Astrocyte of the spinal cord (primary cell): ENCODE measurements at regions not wholly inside any gene's neighbourhood (a gene's known extent, or its start where the extent isn't known, plus 50 kb on each side); places are given as distances from the start of the nearest gene placed in this dataset.

Source experiments
- DNase-seq: peaks from one replicate; pipeline ENCODE4 v3.0.0; 2011; ENCODE audit warnings: low read depth, low spot score
- H3K4me3 ChIP-seq: 2 replicates; pipeline ENCODE4 v1.5.1; 2011; ENCODE audit warnings: low read depth, mild to moderate bottlenecking, low read length, moderate library complexity
- in situ Hi-C: cut with HindIII; loops from 2 replicates; pipeline ENCODE4 v1.10.0; 2017; ENCODE audit warnings: low sequenced_read_pairs
- TF ChIP-seq, protein P1 (sequence below): IDR thresholded peaks from 2 replicates; pipeline ENCODE4 v1.5.1; 2012; ENCODE audit warnings: low read depth, mild to moderate bottlenecking, low read length, inconsistent platforms

DNA sequence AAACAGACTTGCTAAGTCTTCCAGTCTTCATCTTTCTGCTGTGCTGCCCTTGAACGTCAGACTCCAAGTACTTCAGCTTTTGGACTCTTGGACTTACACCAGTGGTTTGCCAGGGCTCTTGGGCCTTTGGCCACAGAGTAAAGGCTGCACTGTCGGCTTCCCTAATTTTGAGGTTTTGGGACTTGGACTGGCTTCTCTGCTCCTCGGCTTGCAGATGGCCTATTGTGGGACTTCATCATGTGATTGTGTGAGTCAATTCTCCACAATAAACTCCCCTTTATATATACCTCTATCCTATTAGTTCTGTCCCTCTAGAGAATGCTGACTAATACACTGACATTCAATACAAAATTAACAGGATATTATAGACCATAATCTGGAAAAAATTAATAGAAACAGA is 628.1 kb downstream of the PLPP3 start:
- H3K4me3 ChIP-seq: no peak overlapping the region
- in situ Hi-C loops: no loop called here
- TF ChIP-seq, protein P1, sequence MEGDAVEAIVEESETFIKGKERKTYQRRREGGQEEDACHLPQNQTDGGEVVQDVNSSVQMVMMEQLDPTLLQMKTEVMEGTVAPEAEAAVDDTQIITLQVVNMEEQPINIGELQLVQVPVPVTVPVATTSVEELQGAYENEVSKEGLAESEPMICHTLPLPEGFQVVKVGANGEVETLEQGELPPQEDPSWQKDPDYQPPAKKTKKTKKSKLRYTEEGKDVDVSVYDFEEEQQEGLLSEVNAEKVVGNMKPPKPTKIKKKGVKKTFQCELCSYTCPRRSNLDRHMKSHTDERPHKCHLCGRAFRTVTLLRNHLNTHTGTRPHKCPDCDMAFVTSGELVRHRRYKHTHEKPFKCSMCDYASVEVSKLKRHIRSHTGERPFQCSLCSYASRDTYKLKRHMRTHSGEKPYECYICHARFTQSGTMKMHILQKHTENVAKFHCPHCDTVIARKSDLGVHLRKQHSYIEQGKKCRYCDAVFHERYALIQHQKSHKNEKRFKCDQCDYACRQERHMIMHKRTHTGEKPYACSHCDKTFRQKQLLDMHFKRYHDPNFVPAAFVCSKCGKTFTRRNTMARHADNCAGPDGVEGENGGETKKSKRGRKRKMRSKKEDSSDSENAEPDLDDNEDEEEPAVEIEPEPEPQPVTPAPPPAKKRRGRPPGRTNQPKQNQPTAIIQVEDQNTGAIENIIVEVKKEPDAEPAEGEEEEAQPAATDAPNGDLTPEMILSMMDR: no peak
- DNase-seq: no peak

DNA sequence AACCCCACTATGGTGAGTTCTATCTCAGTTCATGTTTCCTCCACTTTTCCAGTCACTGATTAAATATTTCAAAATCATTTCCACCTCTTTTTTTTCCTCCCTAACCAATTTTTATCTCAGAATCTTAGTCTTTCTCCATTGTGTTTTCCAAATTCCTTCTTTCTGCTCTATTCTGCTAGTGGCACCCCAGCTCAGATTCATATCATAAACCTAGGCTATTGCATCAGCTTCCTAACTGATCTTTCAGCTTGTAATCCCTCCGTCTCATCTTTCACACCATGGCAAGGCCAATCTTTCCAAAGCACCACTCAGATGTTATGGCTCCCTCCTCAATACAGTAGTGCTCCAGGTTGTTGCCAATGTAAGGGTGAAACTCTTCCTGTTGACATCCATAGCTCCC is 631.9 kb downstream of the PLPP3 start:
- no peak overlapping the region for H3K4me3 ChIP-seq
- no peak for DNase-seq
- in situ Hi-C loops: no loop called here
- TF ChIP-seq, protein P1: no peak

DNA sequence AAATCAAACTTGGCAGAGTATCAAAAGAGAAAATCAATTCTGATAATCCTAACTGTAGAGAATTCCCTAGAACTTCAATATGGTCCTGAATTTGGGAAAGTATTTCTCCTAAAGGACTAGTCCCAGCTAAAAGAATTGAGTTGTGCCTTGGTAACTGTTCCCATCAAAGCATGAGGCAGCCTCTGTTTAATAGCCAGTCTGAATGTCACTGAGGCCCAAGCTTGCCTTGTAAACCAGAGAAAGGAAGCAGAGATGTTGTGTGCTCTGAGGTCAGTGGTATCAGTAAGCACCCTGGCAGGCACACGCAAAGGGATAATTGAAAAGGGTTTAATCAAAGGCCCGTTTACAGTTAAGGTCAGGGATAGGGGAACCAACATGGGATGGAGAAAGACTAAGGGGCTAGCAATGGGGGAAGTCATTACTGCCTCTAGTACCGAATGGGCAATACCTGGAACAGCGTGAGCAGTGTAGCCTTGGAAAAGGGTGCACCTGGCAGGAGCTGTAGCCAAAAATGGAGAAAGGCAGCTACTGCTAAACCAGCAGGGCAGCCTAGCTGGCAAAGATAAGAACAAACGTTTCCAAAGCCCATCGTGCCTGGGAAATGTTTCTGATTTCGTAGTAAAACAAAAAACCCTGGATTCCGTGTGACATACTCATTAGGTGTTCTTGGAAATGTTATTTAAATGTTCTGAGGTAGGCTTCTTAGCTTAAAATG is 635.5 kb downstream of the PLPP3 start:
- in situ Hi-C loops: no loop called here
- TF ChIP-seq, protein P1: no peak

DNA sequence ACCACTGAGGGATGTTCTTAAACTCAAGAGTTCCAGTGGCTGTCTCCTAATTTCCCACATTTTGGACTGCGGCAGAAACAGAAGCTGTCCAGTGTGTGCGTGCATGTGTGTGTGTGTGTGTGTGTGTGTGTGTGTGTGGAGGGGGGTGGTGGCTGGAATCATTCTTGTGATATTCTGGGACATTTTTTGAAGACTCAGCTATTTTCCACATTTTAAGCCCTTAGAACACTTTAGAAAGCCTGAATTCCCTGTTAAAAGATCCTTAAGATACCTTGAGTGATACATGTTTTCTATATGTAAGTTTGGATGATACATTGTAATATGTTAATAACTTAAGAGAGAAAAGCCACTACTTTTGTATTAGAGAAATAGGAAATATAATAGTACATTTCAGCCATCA is 636.4 kb downstream of the PLPP3 start:
- no peak overlapping the region for H3K4me3 ChIP-seq
- DNase-seq: no peak
- TF ChIP-seq, protein P1: no peak
- in situ Hi-C loops: no loop called here

More for the DNA sequence above, 635.5 kb downstream of the PLPP3 start:
- no peak overlapping the region for H3K4me3 ChIP-seq
- no peak for DNase-seq

DNA sequence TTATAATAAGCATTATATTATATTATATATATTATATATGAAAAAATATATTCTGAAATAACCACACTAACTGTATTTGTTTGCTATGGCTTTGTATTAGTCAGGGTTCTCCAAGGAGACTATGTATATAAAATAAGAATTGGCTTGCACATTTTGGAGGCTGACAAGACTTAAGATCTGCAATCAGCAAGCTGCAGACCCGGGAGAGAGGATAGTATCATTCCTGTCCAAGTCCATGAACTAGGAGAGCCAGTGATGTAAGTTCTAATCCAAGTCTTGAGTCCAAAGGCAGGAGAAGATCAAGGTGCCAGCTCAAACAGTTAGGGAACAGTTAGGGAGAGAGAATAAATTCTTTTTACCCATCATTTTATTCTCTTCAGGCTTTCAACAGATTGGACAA is 639.5 kb downstream of the PLPP3 start:
- no peak overlapping the region for H3K4me3 ChIP-seq
- no peak for DNase-seq
- TF ChIP-seq, protein P1: no peak
- in situ Hi-C loops: no loop called here

DNA sequence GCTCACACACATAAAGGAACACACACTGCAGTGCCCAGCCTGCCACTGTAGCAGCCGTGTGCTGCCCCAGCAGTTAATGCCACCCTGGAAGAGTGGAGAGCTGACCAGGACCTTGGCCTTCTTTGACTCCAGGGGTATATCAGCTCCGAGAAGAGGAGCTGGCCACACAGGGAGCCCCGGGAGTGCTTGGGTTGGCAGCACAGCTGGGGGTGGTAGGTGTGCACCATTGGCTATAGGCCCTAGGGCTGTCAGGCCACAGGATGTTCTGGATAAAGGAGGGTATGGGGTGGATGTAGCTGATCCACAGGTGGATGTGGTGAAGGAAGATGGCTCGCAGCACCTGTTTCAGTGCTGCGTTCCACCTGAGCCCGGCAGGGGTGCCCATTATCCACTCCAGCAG is 640.5 kb downstream of the PLPP3 start:
- in situ Hi-C loops: no loop called here
- TF ChIP-seq, protein P1: no peak
- no peak overlapping the region for H3K4me3 ChIP-seq
- no peak for DNase-seq

DNA sequence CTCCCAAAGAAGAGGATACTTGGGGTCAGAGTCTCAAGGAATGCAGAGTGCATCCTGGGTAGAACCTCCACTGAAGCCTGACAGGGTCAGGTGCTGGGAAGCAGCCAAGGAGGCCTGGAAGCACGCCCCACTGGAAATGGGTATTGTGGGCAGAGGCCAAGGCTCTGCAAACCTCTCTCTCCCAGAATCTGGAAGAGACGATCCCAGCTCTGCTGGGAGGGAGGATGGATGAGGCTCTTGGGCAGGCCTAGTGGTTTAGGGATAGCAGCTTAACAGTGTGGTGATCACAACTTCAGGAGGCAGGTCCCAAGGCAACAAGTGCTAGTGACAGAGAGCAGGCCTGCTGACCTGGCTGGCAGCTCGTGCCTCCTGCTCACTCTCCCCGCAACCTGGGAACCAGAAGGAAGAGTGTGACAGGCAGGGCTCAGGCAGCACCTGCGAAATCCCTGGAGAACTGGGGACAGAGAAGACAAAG is 641.0 kb downstream of the PLPP3 start:
- TF ChIP-seq, protein P1: no peak
- in situ Hi-C loops: no loop called here
- no peak overlapping the region for H3K4me3 ChIP-seq
- no peak for DNase-seq
